Fibroblast of mammary gland (primary cell): ENCODE measurements at regions not wholly inside any gene's neighbourhood (a gene's known extent, or its start where the extent isn't known, plus 50 kb on each side); places are given as distances from the start of the nearest gene placed in this dataset.

Source experiments
- DNase-seq: peaks from one replicate; pipeline ENCODE4 v3.0.0-alpha.2; 2010; ENCODE audit warnings: low read depth
- H3K4me3 ChIP-seq: 2 replicates; pipeline ENCODE4 v1.5.1; 2011; ENCODE audit warnings: low read depth, mild to moderate bottlenecking, low read length, moderate library complexity; ENCODE audit not compliant: control insufficient read depth
- TF ChIP-seq, protein P1 (sequence below): conservative IDR thresholded peaks from 2 replicates; pipeline ENCODE4 v1.5.1; 2011; ENCODE audit warnings: low read depth, low read length, inconsistent platforms; ENCODE audit not compliant: control insufficient read depth, insufficient read depth

DNA sequence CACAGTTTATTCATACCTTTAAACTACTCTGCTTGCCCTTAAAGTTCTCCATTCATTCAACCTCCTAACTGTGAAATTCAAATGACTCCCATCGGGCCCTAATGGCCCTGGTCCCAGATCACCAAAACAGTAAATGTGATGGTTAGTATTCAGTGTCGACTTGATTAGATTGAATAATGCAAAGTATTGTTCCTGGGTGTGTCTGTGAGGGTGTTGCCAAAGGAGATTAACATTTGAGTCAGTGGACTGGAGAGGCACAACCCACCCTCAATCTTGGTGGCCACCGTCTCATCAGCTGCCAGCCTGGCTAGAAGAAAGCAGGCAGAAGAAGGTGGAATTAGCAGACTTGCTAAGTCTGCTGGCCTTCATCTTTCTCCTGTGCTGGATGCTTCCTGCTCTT, 80.1 kb upstream of the PLXNA4 start:
- DNase-seq, result no peak
- no peak overlapping the region for H3K4me3 ChIP-seq
- TF ChIP-seq, protein P1, sequence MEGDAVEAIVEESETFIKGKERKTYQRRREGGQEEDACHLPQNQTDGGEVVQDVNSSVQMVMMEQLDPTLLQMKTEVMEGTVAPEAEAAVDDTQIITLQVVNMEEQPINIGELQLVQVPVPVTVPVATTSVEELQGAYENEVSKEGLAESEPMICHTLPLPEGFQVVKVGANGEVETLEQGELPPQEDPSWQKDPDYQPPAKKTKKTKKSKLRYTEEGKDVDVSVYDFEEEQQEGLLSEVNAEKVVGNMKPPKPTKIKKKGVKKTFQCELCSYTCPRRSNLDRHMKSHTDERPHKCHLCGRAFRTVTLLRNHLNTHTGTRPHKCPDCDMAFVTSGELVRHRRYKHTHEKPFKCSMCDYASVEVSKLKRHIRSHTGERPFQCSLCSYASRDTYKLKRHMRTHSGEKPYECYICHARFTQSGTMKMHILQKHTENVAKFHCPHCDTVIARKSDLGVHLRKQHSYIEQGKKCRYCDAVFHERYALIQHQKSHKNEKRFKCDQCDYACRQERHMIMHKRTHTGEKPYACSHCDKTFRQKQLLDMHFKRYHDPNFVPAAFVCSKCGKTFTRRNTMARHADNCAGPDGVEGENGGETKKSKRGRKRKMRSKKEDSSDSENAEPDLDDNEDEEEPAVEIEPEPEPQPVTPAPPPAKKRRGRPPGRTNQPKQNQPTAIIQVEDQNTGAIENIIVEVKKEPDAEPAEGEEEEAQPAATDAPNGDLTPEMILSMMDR, result no peak

DNA sequence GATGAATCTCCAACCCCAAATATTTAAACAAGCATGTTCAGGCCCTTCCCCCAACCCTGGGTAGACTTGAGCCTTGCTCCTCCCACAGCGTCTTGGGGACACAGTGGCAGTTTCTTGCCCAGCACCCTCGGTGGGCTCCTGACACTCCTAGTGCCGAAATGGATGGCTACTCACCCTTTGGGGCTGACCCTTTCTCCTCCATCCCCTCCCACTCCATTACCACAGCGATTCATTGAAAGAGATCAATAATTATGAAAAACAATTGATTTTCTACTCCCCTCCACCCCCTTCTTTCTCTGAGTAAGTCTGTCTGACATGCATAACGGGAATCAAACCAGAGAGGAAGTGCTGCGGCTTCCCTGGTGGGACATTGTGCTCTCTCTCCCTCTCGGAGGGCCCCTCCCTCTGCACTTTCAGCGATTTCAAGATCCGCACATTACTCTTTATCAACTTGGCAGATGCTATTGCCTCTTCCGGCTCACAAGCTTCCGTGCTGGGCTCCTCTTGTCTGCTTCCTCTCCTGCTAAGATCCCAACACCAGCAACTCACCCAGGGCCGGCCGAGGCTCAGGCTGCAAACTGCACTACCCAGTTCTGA, 79.0 kb upstream of the PLXNA4 start:
- TF ChIP-seq, protein P1, result no peak
- peak; percentile 24 for DNase-seq
- no peak overlapping the region for H3K4me3 ChIP-seq

DNA sequence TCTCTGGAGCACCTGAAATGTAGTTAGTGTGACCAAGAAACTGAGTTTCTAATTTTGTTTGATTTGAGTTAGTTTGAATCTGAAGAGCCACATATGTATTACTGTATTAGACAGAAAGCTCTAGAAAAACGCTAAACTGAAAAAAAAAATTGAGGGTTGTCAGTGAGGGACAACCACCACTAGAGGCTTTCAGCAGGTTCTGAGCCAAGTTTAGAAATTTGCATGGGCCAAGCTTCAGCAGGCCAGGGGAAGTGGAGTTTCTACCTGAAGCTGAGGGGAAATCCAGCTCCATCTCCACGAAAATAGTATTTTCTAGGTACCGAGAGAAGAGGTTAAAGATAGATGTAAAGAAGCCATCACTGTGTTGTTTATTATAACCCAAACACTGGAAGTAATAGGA, 77.9 kb upstream of the PLXNA4 start:
- DNase-seq, result no peak
- H3K4me3 ChIP-seq, result no peak overlapping the region
- TF ChIP-seq, protein P1, result peak; percentile 44

DNA sequence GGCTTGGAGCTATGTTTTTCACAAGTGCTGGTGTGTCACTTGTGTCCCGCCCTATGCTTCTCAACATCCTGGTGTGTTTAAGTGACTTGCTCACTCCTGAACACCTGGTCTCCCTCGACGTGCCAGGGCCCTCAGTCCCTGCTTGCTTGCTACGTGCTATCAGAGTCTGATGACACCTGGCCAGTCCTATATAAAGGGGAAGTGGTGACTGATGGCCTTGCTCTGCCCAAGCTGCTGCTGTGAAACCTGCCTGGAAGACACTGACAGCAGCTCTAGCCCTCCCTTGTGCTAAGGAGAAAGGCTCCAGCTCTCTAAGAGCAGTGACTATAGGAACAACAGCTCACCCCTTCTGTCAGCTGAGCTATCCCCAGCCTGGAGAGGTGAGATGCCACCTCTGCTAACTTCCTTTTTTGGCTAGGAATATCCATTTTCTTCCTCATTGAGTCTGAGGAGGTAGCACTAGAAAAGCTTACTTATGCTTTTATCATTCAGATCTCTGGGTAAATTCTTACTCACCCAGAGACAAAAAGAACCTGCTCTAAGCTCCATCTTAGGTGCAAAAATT, 77.2 kb upstream of the PLXNA4 start:
- H3K4me3 ChIP-seq, result no peak overlapping the region
- TF ChIP-seq, protein P1, result no peak
- no peak for DNase-seq

DNA sequence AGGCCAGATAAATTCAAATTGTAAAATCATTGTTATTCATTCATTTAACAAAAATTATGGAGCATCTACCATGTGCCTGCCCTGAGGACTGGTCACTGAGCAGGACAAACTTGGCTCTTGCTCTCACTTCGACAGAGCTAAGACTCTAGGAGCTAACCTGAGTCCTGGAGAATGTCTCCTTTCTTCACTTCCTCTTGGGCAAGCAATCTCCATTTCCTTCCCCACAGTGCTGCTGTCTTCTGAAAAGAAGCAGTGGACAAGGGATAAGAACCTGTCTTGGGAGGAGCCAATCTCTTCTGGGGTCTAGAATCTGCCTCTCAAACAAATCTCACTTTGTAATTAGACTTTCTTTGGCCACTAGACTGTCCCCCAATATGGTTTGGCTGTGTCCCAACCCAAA, 76.2 kb upstream of the PLXNA4 start:
- no peak overlapping the region for H3K4me3 ChIP-seq
- TF ChIP-seq, protein P1, result no peak
- no peak for DNase-seq

DNA sequence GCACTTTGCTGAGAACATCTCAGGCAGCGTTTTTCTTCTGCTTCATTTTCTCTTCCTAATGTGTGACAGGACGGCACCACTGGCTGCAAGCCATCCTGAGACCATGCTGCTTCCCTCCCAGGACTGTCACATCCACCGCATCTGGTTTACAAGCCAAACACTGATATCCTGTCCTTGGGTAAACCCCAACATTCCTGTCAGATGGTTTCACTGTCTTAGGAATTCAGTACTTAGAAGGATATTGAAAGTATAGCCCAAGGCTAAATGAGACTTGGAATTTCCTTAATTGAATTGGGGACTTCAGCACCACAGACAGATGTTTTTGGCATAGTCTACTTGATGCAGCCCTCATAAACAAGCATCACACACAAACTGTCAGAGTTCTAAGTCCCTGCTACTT, 74.2 kb upstream of the PLXNA4 start:
- TF ChIP-seq, protein P1, result no peak
- peak; percentile 34 for DNase-seq
- H3K4me3 ChIP-seq, result no peak overlapping the region
